Activated CD8-positive, alpha-beta T cell treated with anti-CD3 and anti-CD28 coated beads, Interleukin-2, amount 10 ng/mL, durations not matched to agents 7 days and 5 days (primary cell): ENCODE measurements at regions not wholly inside any gene's neighbourhood (a gene's known extent, or its start where the extent isn't known, plus 50 kb on each side); places are given as distances from the start of the nearest gene placed in this dataset.

Experiments
- ATAC-seq: fragments of 150-1000 bp; cut with Tn5 transposase; one replicate; pipeline ENCODE4 v1.10.0; 2021; ENCODE audit warnings: moderate library complexity
- CTCF ChIA-PET: fragments of 350-600 bp; sonication (Branson Sonifier 250); formaldehyde crosslinking; loops from one replicate; lab custom pipeline; 2021; ENCODE audit warnings: antibody characterized with exemption; lab: Charles Lee
- POLR2A ChIA-PET: fragments of 350-600 bp; sonication (Branson Sonifier 250); formaldehyde crosslinking; loops from one replicate; lab custom pipeline; 2021; ENCODE audit warnings: antibody characterized with exemption; lab: Charles Lee
- DNase-seq: peaks from one replicate; pipeline ENCODE4 v3.0.0-alpha.2; 2020
- H3K27ac Mint-ChIP-seq: one replicate; pipeline ENCODE4 v1.8.0; 2021; ENCODE audit warnings: mild to moderate bottlenecking, mixed read lengths
- H3K27me3 Mint-ChIP-seq: one replicate; pipeline ENCODE4 v1.8.0; 2021; ENCODE audit warnings: low read depth, mixed read lengths
- H3K36me3 Mint-ChIP-seq: one replicate; pipeline ENCODE4 v1.8.0; 2021; ENCODE audit warnings: low read depth, mixed read lengths
- H3K4me1 Mint-ChIP-seq: one replicate; pipeline ENCODE4 v1.8.0; 2021; ENCODE audit warnings: low read depth, mixed read lengths
- H3K4me3 Mint-ChIP-seq: one replicate; pipeline ENCODE4 v1.8.0; 2021; ENCODE audit warnings: mild to moderate bottlenecking, mixed read lengths
- H3K9me3 Mint-ChIP-seq: one replicate; pipeline ENCODE4 v1.8.0; 2022; ENCODE audit warnings: mixed read lengths; ENCODE audit not compliant: insufficient read depth

DNA sequence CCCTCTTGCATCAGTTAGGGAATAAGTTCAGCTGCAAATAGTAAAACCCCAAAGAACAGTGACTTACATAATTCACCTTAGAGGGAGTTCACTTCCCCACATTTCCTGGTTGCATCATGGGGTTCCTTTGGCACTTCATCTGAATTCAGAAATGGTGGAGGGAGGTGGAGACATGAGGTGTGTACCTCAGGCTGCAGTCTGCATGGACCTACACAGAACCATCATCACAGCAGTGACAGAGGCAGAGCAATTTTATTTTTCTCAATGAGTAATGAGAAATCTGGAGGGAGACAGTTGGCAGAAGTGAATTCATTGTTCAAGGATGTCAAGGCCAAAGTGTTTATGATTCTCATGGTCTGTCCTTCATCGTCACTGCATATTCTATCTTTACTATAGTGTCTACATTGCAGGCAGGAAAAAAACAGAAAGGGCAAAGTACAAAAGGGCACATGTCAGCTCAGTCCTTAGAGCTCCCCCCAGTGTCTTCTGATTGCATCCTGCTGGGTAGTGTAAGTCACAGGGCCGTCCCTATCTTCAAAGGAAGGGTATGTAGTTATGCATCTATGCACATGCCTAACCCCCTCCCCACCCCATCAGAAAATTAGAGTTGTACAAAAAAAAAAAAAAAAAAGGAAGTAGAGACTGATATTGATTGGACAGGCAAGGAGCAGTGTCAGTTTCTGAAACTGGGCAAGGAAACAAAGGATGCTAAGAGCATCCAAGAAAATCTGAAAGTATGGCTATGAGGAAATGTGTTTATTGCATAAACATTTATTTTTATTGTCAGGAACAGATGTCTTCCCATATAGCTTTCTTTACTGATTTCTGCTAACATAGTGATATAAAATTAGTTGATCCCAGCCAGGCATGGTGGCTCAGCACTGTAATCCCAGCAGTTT is 132.7 kb upstream of the APC start:
- Mint-ChIP-seq H3K27me3 (peaks cover 17% of the 10 kb centered on the region), H3K27ac (no peak overlapping the region), H3K4me1 (no peaks in the 10 kb centered on the region), H3K36me3 (no peaks in the 10 kb centered on the region), H3K4me3 (no peak overlapping the region), H3K9me3 (no peaks in the 10 kb centered on the region)
- ATAC-seq (no peak), DNase-seq (no peak)
- POLR2A ChIA-PET, result no interaction called here
- CTCF ChIA-PET, result interaction anchor here (1.9 kb wide), 1 partner anchor 54 kb away, joined by 5 read pairs; no protein-coding TSS in a partner anchor

GRCh38 chr5:112608975-112609374 is 128.7 kb upstream of the APC start:
- DNase-seq (no peak), ATAC-seq (no peak)
- H3K9me3 Mint-ChIP-seq, result no peaks in the 10 kb centered on the region
- ChIA-PET CTCF (interaction anchor here (1.2 kb wide), 1 partner anchor 123 kb away, joined by 3 read pairs; no protein-coding TSS in a partner anchor), POLR2A (no interaction called here)
- no peak overlapping the region for H3K4me3 Mint-ChIP-seq
- H3K36me3 Mint-ChIP-seq, result no peaks in the 10 kb centered on the region
- H3K27ac Mint-ChIP-seq, result no peak overlapping the region
- peaks cover 19% of the 10 kb centered on the region for H3K27me3 Mint-ChIP-seq
- no peaks in the 10 kb centered on the region for H3K4me1 Mint-ChIP-seq

DNA sequence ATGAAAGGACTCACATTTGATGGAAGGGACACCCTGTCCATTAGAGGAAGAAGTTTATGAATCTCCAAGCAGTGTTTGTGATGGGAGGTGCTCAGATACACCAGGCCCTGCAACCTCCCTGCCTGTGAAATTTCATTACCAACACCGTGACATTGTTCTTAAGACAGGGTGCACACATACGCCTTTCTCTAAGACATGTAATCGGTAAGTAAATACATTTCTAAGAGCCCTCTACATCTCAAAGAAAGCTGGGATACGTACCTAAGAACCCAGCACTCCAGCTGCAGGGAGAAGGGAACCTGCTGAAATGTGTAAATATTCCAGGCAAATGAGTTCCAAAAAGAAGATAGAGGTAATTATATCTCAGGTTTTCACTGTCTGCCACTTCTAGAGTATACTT is 125.0 kb upstream of the APC start:
- ChIA-PET POLR2A (no interaction called here), CTCF (no interaction called here)
- H3K4me1 Mint-ChIP-seq, result no peaks in the 10 kb centered on the region
- no peak overlapping the region for H3K27ac Mint-ChIP-seq
- DNase-seq (no peak), ATAC-seq (no peak)
- peaks cover 13% of the 10 kb centered on the region for H3K27me3 Mint-ChIP-seq
- H3K36me3 Mint-ChIP-seq, result no peaks in the 10 kb centered on the region
- H3K4me3 Mint-ChIP-seq, result no peak overlapping the region
- H3K9me3 Mint-ChIP-seq, result no peaks in the 10 kb centered on the region

GRCh38 chr5:112614285-112614684 is 123.4 kb upstream of the APC start:
- H3K27ac Mint-ChIP-seq, result no peak overlapping the region
- ChIA-PET POLR2A (no interaction called here), CTCF (no interaction called here)
- H3K27me3 Mint-ChIP-seq, result peaks cover 8% of the 10 kb centered on the region
- no peak for DNase-seq
- no peak overlapping the region for H3K4me3 Mint-ChIP-seq
- H3K4me1 Mint-ChIP-seq, result no peaks in the 10 kb centered on the region
- no peak for ATAC-seq
- H3K9me3 Mint-ChIP-seq, result no peaks in the 10 kb centered on the region
- H3K36me3 Mint-ChIP-seq, result no peaks in the 10 kb centered on the region

DNA sequence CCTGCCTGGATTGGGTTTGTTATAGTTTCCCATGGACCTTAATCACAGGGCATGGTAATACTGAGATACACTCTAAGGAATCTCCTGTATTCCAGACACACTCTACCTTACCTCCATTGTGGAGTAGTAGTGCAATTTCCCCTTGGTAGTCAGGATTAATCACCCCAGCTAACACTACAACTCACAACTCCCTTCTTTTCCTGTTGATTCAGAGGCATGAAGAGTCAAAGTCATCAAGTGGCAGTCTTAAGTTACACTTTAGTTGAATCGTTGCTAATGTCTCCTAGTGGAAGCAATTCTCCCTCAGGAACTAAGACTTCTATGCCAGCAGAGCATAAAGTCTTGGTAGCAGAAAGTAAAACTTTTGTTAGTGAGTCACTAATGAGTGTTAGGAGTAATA is 122.7 kb upstream of the APC start:
- DNase-seq (no peak), ATAC-seq (no peak)
- Mint-ChIP-seq H3K4me3 (no peak overlapping the region), H3K27me3 (peaks cover 3% of the 10 kb centered on the region), H3K36me3 (no peaks in the 10 kb centered on the region), H3K4me1 (no peaks in the 10 kb centered on the region), H3K27ac (no peak overlapping the region), H3K9me3 (no peaks in the 10 kb centered on the region)
- CTCF ChIA-PET, result no interaction called here
- POLR2A ChIA-PET, result no interaction called here

DNA sequence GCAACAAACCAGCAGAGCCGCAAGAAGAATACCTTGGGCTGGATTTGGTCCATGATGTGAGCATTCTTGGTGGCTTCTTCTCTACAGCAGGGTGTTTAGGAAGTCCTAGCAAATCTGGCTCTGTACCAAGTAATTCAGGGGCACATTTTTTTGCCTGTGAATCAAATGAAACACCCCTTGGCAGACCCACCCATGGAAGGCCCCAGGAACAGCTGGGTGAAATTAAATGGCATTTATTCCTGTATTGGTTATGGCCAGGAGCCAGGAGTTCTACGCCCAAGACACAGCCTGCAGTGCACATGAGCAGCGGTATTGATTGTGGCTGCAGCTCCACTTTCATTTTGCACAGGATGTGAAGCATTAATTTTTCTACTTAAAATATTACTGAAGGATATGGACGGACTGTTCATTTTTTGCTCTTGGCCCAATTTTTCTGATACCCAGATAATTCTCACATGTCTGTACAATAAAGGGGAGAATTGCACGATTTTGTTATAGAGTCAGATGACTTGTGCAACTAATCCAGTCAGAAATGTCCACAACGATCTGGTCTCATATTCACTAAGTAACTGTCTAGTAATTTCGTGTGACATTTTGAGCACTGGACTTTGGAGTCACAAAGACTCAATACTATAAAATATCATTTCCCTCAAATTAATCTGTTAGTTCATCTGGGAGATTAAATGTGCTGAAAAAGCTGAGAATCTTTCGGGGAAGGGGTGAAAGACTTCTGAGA is 120.7 kb upstream of the APC start:
- Mint-ChIP-seq H3K9me3 (no peaks in the 10 kb centered on the region), H3K4me1 (no peaks in the 10 kb centered on the region), H3K36me3 (no peaks in the 10 kb centered on the region), H3K27ac (no peak overlapping the region), H3K27me3 (peaks cover 9% of the 10 kb centered on the region), H3K4me3 (no peak overlapping the region)
- ChIA-PET CTCF (no interaction called here), POLR2A (no interaction called here)
- DNase-seq (no peak), ATAC-seq (no peak)

- no peaks in the 10 kb centered on the region for H3K4me1 Mint-ChIP-seq
- CTCF ChIA-PET, result no interaction called here
- ATAC-seq (no peak), DNase-seq (no peak)
- H3K9me3 Mint-ChIP-seq, result no peaks in the 10 kb centered on the region
- H3K27me3 Mint-ChIP-seq, result peaks cover 39% of the 10 kb centered on the region
- no peaks in the 10 kb centered on the region for H3K36me3 Mint-ChIP-seq
- no peak overlapping the region for H3K27ac Mint-ChIP-seq
- POLR2A ChIA-PET, result no interaction called here
- H3K4me3 Mint-ChIP-seq, result no peak overlapping the region
These were observed 112.4 kb upstream of the APC start for GRCh38 chr5:112625246-112625645.

DNA sequence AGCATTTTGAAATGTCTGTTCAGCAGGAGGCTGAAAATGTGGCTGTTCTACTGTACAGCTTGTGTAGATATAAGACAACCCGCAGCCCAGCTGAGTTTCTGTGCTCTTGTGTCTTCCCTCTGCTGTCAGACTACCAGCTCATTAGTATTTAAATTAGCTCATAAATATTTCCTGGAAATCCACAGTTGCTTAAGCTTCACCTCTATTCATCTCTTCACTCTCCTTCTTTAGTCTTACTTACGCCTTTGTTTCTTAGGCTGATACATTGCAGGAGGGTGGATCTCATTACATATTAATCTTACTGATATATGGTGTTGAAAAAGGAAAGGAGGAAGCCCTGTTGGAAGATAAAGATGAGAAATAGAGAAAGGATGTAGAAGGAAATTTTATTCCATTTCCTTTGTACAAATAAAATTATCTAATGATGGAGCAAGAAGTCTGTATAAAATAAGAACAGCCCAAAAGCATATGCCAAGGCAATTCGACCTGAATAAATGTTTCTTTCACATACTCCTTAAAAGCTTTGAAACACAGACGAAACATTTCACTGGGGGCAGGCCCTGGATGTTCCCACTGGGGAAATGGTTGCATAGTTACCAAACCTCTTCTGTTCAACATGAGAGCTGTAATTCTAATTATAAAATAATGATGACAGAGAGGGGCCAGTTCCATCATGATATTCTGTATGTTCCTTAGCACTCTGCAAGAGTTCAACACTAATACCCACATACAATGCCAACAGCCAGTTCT is 111.8 kb upstream of the APC start:
- Mint-ChIP-seq H3K4me3 (no peak overlapping the region), H3K9me3 (no peaks in the 10 kb centered on the region), H3K27ac (no peak overlapping the region), H3K36me3 (no peaks in the 10 kb centered on the region), H3K27me3 (peaks cover 41% of the 10 kb centered on the region), H3K4me1 (no peaks in the 10 kb centered on the region)
- ATAC-seq, result no peak
- POLR2A ChIA-PET, result no interaction called here
- CTCF ChIA-PET, result interaction anchor here (1.0 kb wide), 1 partner anchor 131 kb away, joined by 3 read pairs; no protein-coding TSS in a partner anchor
- no peak for DNase-seq

DNA sequence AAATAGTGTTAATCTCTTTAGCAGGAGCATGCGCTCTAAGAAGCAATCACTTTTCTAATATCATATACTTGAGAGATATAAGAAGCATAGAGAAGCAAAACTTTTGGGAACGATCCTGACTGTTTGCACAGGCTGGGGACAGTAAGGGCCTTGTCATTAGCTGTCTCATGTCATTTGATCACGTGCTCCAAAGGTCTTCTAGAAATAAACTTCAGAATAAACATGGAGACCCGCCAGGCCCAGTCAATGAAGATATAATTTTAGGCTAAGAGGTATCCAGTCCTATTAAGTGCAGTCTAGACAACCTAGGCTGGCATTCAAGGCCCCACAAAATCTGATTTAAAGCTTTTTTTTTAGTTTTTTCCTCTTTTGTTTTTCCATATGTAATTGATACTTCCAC is 111.0 kb upstream of the APC start:
- Mint-ChIP-seq H3K36me3 (no peaks in the 10 kb centered on the region), H3K9me3 (no peaks in the 10 kb centered on the region), H3K4me1 (no peaks in the 10 kb centered on the region), H3K27ac (no peak overlapping the region), H3K27me3 (peaks cover 43% of the 10 kb centered on the region), H3K4me3 (no peak overlapping the region)
- CTCF ChIA-PET, result interaction anchor here (1.0 kb wide), 1 partner anchor 130 kb away, joined by 3 read pairs; no protein-coding TSS in a partner anchor
- ATAC-seq (no peak), DNase-seq (no peak)
- POLR2A ChIA-PET, result no interaction called here

DNA sequence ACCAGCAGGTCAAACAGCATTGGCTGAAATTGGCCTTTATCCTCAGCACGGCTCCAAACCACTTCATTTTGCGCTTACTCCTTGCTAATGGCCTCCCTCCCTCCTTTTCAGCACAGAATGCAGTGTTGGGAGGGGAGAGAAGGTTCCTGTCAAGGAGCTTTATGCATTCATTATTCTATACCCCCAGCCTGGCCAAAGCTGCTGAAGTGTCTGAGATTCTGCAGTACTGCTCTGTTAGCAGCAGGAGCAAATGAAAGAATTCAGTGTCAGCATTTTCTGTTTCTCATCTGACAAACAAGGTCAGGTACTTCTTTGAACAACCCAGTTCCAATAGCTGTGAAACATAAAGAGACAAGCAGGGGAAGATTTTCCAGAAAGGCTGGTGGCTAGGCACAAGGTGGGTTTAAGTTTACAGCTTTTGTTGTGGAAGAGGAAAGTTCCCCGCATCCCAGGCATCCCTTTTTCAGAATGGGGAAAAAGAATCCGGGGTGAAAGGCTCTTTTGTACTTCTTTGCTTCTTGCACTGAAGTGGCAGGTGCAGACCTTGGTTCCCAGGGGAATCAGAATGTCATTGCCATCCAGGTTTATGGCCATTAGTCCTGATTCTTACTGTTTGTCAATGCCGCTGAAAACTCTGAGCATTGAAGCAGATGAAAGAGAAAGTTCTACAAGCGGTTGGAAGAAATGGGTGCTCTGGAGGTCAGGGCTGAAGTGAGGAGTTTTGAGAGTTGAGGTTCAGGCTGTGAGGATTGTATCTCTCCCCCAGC is 109.3 kb upstream of the APC start:
- H3K27me3 Mint-ChIP-seq, result peaks cover 52% of the 10 kb centered on the region
- H3K4me3 Mint-ChIP-seq, result no peak overlapping the region
- ATAC-seq (no peak), DNase-seq (no peak)
- H3K27ac Mint-ChIP-seq, result no peak overlapping the region
- ChIA-PET POLR2A (no interaction called here), CTCF (interaction anchor here (1.1 kb wide), 1 partner anchor 129 kb away, joined by 3 read pairs; no protein-coding TSS in a partner anchor)
- H3K4me1 Mint-ChIP-seq, result no peaks in the 10 kb centered on the region
- H3K36me3 Mint-ChIP-seq, result no peaks in the 10 kb centered on the region
- H3K9me3 Mint-ChIP-seq, result peaks cover 4% of the 10 kb centered on the region

DNA sequence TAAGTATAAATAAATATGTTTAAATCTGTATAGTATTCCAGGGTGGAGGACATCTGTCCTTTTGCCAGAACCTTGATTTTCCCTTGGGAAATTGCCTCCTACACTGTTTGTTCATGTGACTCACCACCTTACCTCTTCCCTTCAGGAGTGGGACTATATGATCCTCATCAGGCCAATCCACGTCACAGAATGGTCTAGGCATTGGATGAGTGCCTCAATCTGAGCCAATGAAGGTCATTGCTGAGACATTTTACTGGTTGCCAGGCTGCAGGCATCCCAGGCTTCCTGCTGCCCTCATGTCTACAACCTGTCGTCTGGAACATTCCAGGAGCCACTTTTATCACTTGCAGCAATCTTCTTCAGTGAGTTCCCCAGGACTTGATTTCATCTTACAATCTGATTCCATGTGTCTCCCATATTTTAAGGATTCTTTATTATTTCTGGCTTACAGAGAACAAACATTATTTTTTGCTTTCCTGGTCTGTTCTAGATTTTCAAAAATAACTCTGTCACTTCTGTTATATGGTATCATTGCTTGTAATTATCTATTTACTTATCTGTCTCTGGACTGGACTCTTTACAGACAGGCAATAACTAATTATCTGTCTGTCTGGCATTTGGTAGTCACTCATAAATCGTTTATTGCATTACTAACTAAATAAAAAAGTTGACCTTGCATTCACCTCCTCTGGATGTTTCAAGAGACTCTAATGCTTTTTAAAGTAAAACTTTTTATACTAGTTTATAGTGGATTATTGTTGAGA is 107.3 kb upstream of the APC start:
- H3K36me3 Mint-ChIP-seq, result no peaks in the 10 kb centered on the region
- H3K27me3 Mint-ChIP-seq, result peaks cover 46% of the 10 kb centered on the region
- H3K27ac Mint-ChIP-seq, result no peak overlapping the region
- CTCF ChIA-PET, result no interaction called here
- DNase-seq (no peak), ATAC-seq (no peak)
- H3K9me3 Mint-ChIP-seq, result peaks cover 5% of the 10 kb centered on the region
- no peaks in the 10 kb centered on the region for H3K4me1 Mint-ChIP-seq
- no peak overlapping the region for H3K4me3 Mint-ChIP-seq
- POLR2A ChIA-PET, result no interaction called here
